Putamen (tissue), 1 donor: ENCODE measurements at regions not wholly inside any gene's neighbourhood (a gene's known extent, or its start where the extent isn't known, plus 50 kb on each side); places are given as distances from the start of the nearest gene placed in this dataset.

Experiments used
- DNase-seq: peaks from one replicate; pipeline ENCODE4 v3.0.0-alpha.2; 2016; ENCODE audit warnings: low spot score

- DNase-seq = no peak
Observed at GRCh38 chr9:89746385-89747116, 141.7 kb downstream of the GADD45G start.

GRCh38 chr9:89747596-89747995, 142.8 kb downstream of the GADD45G start:
- DNase-seq = no peak

GRCh38 chr9:89748021-89748670, 143.3 kb downstream of the GADD45G start:
- no peak for DNase-seq

GRCh38 chr9:89748831-89749499, 144.2 kb downstream of the GADD45G start:
- no peak for DNase-seq

- DNase-seq = no peak
Observed at GRCh38 chr9:89749500-89750116, 144.8 kb downstream of the GADD45G start.

GRCh38 chr9:89750117-89750791, 145.4 kb downstream of the GADD45G start:
- DNase-seq = peak; percentile 35

GRCh38 chr9:89751079-89751825, 146.4 kb downstream of the GADD45G start:
- DNase-seq = no peak

GRCh38 chr9:89752154-89752553, 147.3 kb downstream of the GADD45G start:
- no peak for DNase-seq

GRCh38 chr9:89753472-89754055, 148.8 kb downstream of the GADD45G start:
- no peak for DNase-seq

- no peak for DNase-seq
Observed at GRCh38 chr9:89754193-89754592, 149.4 kb downstream of the GADD45G start.

GRCh38 chr9:89755821-89756220, 151.0 kb downstream of the GADD45G start:
- no peak for DNase-seq

GRCh38 chr9:89756891-89757537, 152.2 kb downstream of the GADD45G start:
- no peak for DNase-seq

- DNase-seq = no peak
Observed at GRCh38 chr9:89757776-89758528, 153.1 kb downstream of the GADD45G start.

GRCh38 chr9:89759572-89759971, 154.8 kb downstream of the GADD45G start:
- no peak for DNase-seq

GRCh38 chr9:89760123-89760522, 155.3 kb downstream of the GADD45G start:
- no peak for DNase-seq

GRCh38 chr9:89764217-89764616, 159.4 kb downstream of the GADD45G start:
- DNase-seq = no peak

GRCh38 chr9:89765211-89765946, 160.6 kb downstream of the GADD45G start:
- DNase-seq = no peak

- no peak for DNase-seq
Observed at GRCh38 chr9:89766991-89767390, 162.2 kb downstream of the GADD45G start.

- no peak for DNase-seq
Observed at GRCh38 chr9:89768051-89768450, 163.2 kb downstream of the GADD45G start.
